GM12878 (cell line): ENCODE measurements at regions not wholly inside any gene's neighbourhood (a gene's known extent, or its start where the extent isn't known, plus 50 kb on each side); places are given as distances from the start of the nearest gene placed in this dataset.

Experiments
- ATAC-seq: fragments of 200-7000 bp; cut with Tn5 transposase; 3 replicates; pipeline ENCODE4 v1.9.1; 2020; ENCODE audit warnings: mild to moderate bottlenecking, moderate library complexity
- BruUV-seq: library from RNA; stranded (reverse); fragments of 400-500 nt; replicated peaks from 2 replicates; lab custom pipeline; 2021; lab: Mats Ljungman, UMichigan
- CTCF ChIA-PET: fragments of 300-600 bp; sonication (Branson Sonifier 250); formaldehyde crosslinking; extraction: SDS; loops from one replicate; lab custom pipeline; 2021; ENCODE audit warnings: inconsistent platforms; lab: Yijun Ruan, JAX
- POLR2A ChIA-PET: fragments of 350-600 bp; formaldehyde crosslinking; extraction: SDS; loops from one replicate; lab custom pipeline; 2021; ENCODE audit warnings: inconsistent platforms; lab: Charles Lee
- RAD21 ChIA-PET: fragments of 300-600 bp; sonication (Branson Sonifier 250); formaldehyde crosslinking; loops from one replicate; lab custom pipeline; 2023; ENCODE audit warnings: antibody characterized with exemption; ENCODE audit not compliant: unreplicated experiment; lab: Charles Lee
- SMC1A ChIA-PET: fragments of 300-600 bp; sonication (Branson Sonifier 250); formaldehyde crosslinking; loops from one replicate; lab custom pipeline; 2023; ENCODE audit not compliant: unreplicated experiment, uncharacterized antibody; lab: Charles Lee
- DNase-seq: peaks from one replicate; pipeline ENCODE4 v3.0.0-alpha.2; 2011; ENCODE audit warnings: low read depth, low spot score
- FAIRE-seq: peaks from 3 replicates; lab custom pipeline; 2011; peaks lifted over from hg19 to GRCh38; lab: Jason Lieb, UNC
- H2AFZ ChIP-seq: 2 replicates; pipeline ENCODE4 v1.6.0; 2011; ENCODE audit warnings: low read depth, low read length, control low read depth; ENCODE audit not compliant: control insufficient read depth
- H3K27ac ChIP-seq: 2 replicates; pipeline ENCODE4 v1.5.1; 2011; ENCODE audit warnings: control low read depth; ENCODE audit not compliant: control insufficient read depth, insufficient read depth
- H3K27me3 ChIP-seq, 2 experiments: replicated peaks in 1 of 2; 2 replicates each; pipeline versions ENCODE4 v1.6.0 to v1.6.1; 2011; ENCODE audit warnings: low read length in 1 of 2; ENCODE audit not compliant: control insufficient read depth in 2 of 2, insufficient read depth in 2 of 2
- H3K36me3 ChIP-seq, 2 experiments: 2 replicates each; pipeline ENCODE4 v1.5.1; 2011; ENCODE audit warnings: low read length in 1 of 2; ENCODE audit not compliant: control insufficient read depth in 2 of 2, insufficient read depth in 2 of 2
- H3K4me1 ChIP-seq: 2 replicates; pipeline ENCODE4 v1.6.1; 2011; ENCODE audit warnings: mild to moderate bottlenecking, low read length, moderate library complexity, mixed read lengths; ENCODE audit not compliant: control insufficient read depth, insufficient read depth
- H3K4me2 ChIP-seq: 2 replicates; pipeline ENCODE4 v1.6.0; 2011; ENCODE audit warnings: control low read depth; ENCODE audit not compliant: control insufficient read depth, insufficient read depth
- H3K4me3 ChIP-seq: fragments of 200-600 bp; sonication (generic); 2 replicates; pipeline ENCODE4 v1.5.1; 2016
- H3K79me2 ChIP-seq: 2 replicates; pipeline ENCODE4 v1.6.0; 2011; ENCODE audit warnings: low read length; ENCODE audit not compliant: control insufficient read depth, insufficient read depth
- H3K9ac ChIP-seq: 2 replicates; pipeline ENCODE4 v1.8.0; 2011; ENCODE audit warnings: low read length, control low read depth, mixed read lengths; ENCODE audit not compliant: control insufficient read depth, insufficient read depth
- H3K9me3 ChIP-seq: replicated peaks from 3 replicates; pipeline ENCODE4 v1.5.1; 2011; ENCODE audit warnings: mild to moderate bottlenecking, low read length; ENCODE audit not compliant: control insufficient read depth, insufficient read depth
- H4K20me1 ChIP-seq: 2 replicates; pipeline ENCODE4 v1.6.0; 2011; ENCODE audit not compliant: control insufficient read depth, insufficient read depth
- CHD1 ChIP-seq: IDR thresholded peaks from 2 replicates; pipeline ENCODE4 v1.6.1; 2012; ENCODE audit warnings: low read depth, low read length, improper control_type of control experiment
- JUND ChIP-seq: IDR thresholded peaks from 2 replicates; pipeline ENCODE4 v1.6.1; 2012; ENCODE audit warnings: low read depth, mild to moderate bottlenecking, low read length, improper control_type of control experiment, moderate library complexity
- YY1 ChIP-seq: IDR thresholded peaks from 2 replicates; pipeline ENCODE4 v1.6.1; 2011; ENCODE audit warnings: low read depth, mild to moderate bottlenecking, low read length
- ZNF384 ChIP-seq: IDR thresholded peaks from 2 replicates; pipeline ENCODE4 v1.6.1; 2012; ENCODE audit warnings: low read depth, mild to moderate bottlenecking, low read length, improper control_type of control experiment, borderline replicate concordance
- WGBS: methylation state at CpG from one replicate; pipeline ENCODE4 v1.1.6; 2016; ENCODE audit warnings: low lambda C conversion rate; ENCODE audit not compliant: insufficient replicate concordance, insufficient coverage; ENCODE audit errors: missing lambda C conversion rate; 5-methylcytosine and 5-hydroxymethylcytosine counted together
- in situ Hi-C: fragments of 300-500 bp; cut with MboI; formaldehyde crosslinking; loops from 9 replicates; pipeline ENCODE4 v1.14.3; 2018; ENCODE audit warnings: mixed read lengths
- intact Hi-C: fragments of 100-400 bp; cut with micrococcal nuclease; formaldehyde crosslinking; loops from one replicate; pipeline ENCODE4 v1.14.2; 2022; ENCODE audit not compliant: unreplicated experiment
- TF ChIP-seq, protein P1 (sequence below): fragments of 450-650 bp; IDR thresholded peaks from 2 replicates; pipeline ENCODE4 v1.6.1; 2016; ENCODE audit warnings: mild to moderate bottlenecking, moderate library complexity, borderline replicate concordance
- TF ChIP-seq, protein P2 (sequence below): fragments of 450-650 bp; IDR thresholded peaks from 2 replicates; pipeline ENCODE4 v1.6.1; 2014; ENCODE audit warnings: mild to moderate bottlenecking
- TF ChIP-seq, protein P3 (sequence below): IDR thresholded peaks from 2 replicates; pipeline ENCODE4 v1.6.1; 2012; ENCODE audit warnings: mild to moderate bottlenecking, low read depth, low read length

DNA sequence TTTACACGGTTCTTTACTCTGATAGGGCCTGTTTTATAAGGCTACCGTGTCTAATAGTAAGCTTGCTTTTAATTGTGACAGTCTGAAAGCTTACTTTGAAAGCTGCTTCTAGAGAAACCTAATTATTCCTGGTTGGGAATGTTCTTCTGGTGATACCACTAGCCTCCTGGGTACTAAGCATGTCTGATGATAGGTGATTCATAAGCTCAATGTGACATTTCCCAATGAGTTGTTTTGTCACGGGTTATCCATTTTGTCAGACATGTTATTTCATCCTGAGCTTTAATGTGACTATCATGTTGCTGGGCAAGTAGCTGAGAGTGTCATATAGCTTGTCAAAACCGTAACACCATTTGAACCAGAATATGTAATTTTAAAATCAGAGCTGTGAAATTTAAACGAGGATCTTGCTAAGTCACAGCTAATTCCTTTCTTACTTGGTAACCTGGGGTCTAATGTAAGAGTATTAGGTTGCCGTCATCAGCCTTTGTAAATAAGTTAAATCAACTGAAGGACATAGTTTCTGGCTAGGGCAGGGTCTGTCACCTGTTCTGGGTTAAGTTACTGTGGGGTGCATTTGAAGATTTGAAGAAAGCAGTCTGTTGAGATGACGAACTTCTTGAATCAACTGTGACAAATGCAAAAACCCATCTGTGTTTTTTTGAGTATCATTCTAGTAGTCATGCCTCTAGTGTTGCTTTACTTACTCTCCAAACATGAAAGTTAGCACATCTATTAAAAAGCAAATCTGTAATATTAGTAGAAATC lies 529.2 kb downstream of the USP25 start:
- BruUV-seq, result no TSS peak
- Histone ChIP-seq H2AFZ (no peak overlapping the region), H3K27me3 (no peaks in the 10 kb centered on the region), H3K9ac (no peak overlapping the region), H3K36me3 (no peaks in the 10 kb centered on the region), H3K9me3 (no peaks in the 10 kb centered on the region), H3K27ac (no peak overlapping the region)
- CTCF ChIA-PET, result no interaction called here
- DNase-seq, result no peak
- POLR2A ChIA-PET, result no interaction called here
- RAD21 ChIA-PET, result no interaction called here
- SMC1A ChIA-PET, result interaction anchor here (1.1 kb wide), 1 partner anchor 11 kb away, joined by 3 read pairs; no protein-coding TSS in a partner anchor
- in situ Hi-C loops, result no loop called here
- TF ChIP-seq JUND, result no peak
- TF ChIP-seq, protein P1, sequence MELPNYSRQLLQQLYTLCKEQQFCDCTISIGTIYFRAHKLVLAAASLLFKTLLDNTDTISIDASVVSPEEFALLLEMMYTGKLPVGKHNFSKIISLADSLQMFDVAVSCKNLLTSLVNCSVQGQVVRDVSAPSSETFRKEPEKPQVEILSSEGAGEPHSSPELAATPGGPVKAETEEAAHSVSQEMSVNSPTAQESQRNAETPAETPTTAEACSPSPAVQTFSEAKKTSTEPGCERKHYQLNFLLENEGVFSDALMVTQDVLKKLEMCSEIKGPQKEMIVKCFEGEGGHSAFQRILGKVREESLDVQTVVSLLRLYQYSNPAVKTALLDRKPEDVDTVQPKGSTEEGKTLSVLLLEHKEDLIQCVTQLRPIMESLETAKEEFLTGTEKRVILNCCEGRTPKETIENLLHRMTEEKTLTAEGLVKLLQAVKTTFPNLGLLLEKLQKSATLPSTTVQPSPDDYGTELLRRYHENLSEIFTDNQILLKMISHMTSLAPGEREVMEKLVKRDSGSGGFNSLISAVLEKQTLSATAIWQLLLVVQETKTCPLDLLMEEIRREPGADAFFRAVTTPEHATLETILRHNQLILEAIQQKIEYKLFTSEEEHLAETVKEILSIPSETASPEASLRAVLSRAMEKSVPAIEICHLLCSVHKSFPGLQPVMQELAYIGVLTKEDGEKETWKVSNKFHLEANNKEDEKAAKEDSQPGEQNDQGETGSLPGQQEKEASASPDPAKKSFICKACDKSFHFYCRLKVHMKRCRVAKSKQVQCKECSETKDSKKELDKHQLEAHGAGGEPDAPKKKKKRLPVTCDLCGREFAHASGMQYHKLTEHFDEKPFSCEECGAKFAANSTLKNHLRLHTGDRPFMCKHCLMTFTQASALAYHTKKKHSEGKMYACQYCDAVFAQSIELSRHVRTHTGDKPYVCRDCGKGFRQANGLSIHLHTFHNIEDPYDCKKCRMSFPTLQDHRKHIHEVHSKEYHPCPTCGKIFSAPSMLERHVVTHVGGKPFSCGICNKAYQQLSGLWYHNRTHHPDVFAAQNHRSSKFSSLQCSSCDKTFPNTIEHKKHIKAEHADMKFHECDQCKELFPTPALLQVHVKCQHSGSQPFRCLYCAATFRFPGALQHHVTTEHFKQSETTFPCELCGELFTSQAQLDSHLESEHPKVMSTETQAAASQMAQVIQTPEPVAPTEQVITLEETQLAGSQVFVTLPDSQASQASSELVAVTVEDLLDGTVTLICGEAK, result no peak
- no peak for TF ChIP-seq YY1
- TF ChIP-seq, protein P2, sequence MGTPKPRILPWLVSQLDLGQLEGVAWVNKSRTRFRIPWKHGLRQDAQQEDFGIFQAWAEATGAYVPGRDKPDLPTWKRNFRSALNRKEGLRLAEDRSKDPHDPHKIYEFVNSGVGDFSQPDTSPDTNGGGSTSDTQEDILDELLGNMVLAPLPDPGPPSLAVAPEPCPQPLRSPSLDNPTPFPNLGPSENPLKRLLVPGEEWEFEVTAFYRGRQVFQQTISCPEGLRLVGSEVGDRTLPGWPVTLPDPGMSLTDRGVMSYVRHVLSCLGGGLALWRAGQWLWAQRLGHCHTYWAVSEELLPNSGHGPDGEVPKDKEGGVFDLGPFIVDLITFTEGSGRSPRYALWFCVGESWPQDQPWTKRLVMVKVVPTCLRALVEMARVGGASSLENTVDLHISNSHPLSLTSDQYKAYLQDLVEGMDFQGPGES, result no peak
- TF ChIP-seq, protein P3, sequence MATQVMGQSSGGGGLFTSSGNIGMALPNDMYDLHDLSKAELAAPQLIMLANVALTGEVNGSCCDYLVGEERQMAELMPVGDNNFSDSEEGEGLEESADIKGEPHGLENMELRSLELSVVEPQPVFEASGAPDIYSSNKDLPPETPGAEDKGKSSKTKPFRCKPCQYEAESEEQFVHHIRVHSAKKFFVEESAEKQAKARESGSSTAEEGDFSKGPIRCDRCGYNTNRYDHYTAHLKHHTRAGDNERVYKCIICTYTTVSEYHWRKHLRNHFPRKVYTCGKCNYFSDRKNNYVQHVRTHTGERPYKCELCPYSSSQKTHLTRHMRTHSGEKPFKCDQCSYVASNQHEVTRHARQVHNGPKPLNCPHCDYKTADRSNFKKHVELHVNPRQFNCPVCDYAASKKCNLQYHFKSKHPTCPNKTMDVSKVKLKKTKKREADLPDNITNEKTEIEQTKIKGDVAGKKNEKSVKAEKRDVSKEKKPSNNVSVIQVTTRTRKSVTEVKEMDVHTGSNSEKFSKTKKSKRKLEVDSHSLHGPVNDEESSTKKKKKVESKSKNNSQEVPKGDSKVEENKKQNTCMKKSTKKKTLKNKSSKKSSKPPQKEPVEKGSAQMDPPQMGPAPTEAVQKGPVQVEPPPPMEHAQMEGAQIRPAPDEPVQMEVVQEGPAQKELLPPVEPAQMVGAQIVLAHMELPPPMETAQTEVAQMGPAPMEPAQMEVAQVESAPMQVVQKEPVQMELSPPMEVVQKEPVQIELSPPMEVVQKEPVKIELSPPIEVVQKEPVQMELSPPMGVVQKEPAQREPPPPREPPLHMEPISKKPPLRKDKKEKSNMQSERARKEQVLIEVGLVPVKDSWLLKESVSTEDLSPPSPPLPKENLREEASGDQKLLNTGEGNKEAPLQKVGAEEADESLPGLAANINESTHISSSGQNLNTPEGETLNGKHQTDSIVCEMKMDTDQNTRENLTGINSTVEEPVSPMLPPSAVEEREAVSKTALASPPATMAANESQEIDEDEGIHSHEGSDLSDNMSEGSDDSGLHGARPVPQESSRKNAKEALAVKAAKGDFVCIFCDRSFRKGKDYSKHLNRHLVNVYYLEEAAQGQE, result no peak
- TF ChIP-seq CHD1, result no peak
- no peak for TF ChIP-seq ZNF384
- TF ChIP-seq, all 136 proteins: peak for 0
- Histone ChIP-seq H3K79me2 (no peaks in the 10 kb centered on the region), H3K4me3 (no peak overlapping the region), H3K4me1 (no peaks in the 10 kb centered on the region), H4K20me1 (no peaks in the 10 kb centered on the region), H3K4me2 (no peak overlapping the region)
- FAIRE-seq, result no peak
- intact Hi-C loops, result no loop called here
- 12% methylated on average over 7 of the region's 7 CpGs for WGBS
- ATAC-seq, result no peak
